Stimulated activated CD4-positive, alpha-beta T cell treated with anti-CD3 and anti-CD28 coated beads, Interleukin-15, amount 100 ng/mL, for 48 hours (primary cell): ENCODE measurements at regions not wholly inside any gene's neighbourhood (a gene's known extent, or its start where the extent isn't known, plus 50 kb on each side); places are given as distances from the start of the nearest gene placed in this dataset.

ENCODE experiments used
- DNase-seq, 2 donors: peaks; one replicate each; pipeline ENCODE4 v3.0.0-alpha.2; 2020; ENCODE audit warnings: low read depth in 2 of 2

GRCh38 chr17:36816214-36816906, 120.9 kb upstream of the LHX1 start:
- DNase-seq = no peak

GRCh38 chr17:36816907-36817288, 120.4 kb upstream of the LHX1 start:
- no peak for DNase-seq

GRCh38 chr17:36817483-36818048, 119.7 kb upstream of the LHX1 start:
- no peak for DNase-seq

GRCh38 chr17:36818134-36818825, 119.0 kb upstream of the LHX1 start:
- DNase-seq = no peak

GRCh38 chr17:36823850-36824677, 113.2 kb upstream of the LHX1 start:
- no peak for DNase-seq

- DNase-seq = no peak
These were observed 112.6 kb upstream of the LHX1 start for GRCh38 chr17:36824678-36825101.

GRCh38 chr17:36825113-36825512, 112.2 kb upstream of the LHX1 start:
- DNase-seq = no peak

GRCh38 chr17:36825521-36825920, 111.8 kb upstream of the LHX1 start:
- DNase-seq = no peak

- DNase-seq = no peak
These were observed 111.3 kb upstream of the LHX1 start for GRCh38 chr17:36825951-36826350.

GRCh38 chr17:36827081-36827480, 110.2 kb upstream of the LHX1 start:
- no peak for DNase-seq

GRCh38 chr17:36829676-36830075, 107.6 kb upstream of the LHX1 start:
- no peak for DNase-seq

- DNase-seq = no peak
These were observed 104.0 kb upstream of the LHX1 start for GRCh38 chr17:36833279-36833678.

- no peak for DNase-seq
These were observed 102.2 kb upstream of the LHX1 start for GRCh38 chr17:36835036-36835435.

GRCh38 chr17:36837195-36837938, 99.9 kb upstream of the LHX1 start:
- no peak for DNase-seq

- DNase-seq = no peak
These were observed 99.4 kb upstream of the LHX1 start for GRCh38 chr17:36837939-36838272.

GRCh38 chr17:36839256-36839655, 98.0 kb upstream of the LHX1 start:
- no peak for DNase-seq

GRCh38 chr17:36840796-36841195, 96.5 kb upstream of the LHX1 start:
- DNase-seq = no peak

GRCh38 chr17:36842231-36842819, 95.0 kb upstream of the LHX1 start:
- no peak for DNase-seq

- DNase-seq = no peak
These were observed 94.2 kb upstream of the LHX1 start for GRCh38 chr17:36842963-36843558.

GRCh38 chr17:36844013-36844412, 93.3 kb upstream of the LHX1 start:
- DNase-seq = no peak

- DNase-seq = no peak
These were observed 92.7 kb upstream of the LHX1 start for GRCh38 chr17:36844601-36845000.
